MCF 10A (cell line): ENCODE measurements at regions not wholly inside any gene's neighbourhood (a gene's known extent, or its start where the extent isn't known, plus 50 kb on each side); places are given as distances from the start of the nearest gene placed in this dataset.

Experiments
- BruUV-seq: library from RNA; stranded (reverse); fragments of 400-500 nt; replicated peaks from 2 replicates; lab custom pipeline; 2021; lab: Mats Ljungman, UMichigan
- CTCF ChIA-PET: fragments of 300-600 bp; sonication (Branson Sonifier 250); formaldehyde crosslinking; extraction: SDS; loops from one replicate; lab custom pipeline; 2021; ENCODE audit warnings: antibody characterized with exemption, inconsistent platforms; lab: Yijun Ruan, JAX
- POLR2A ChIA-PET: fragments of 300-600, 350-650 bp; sonication (Branson Sonifier 250); formaldehyde crosslinking; extraction: SDS; loops from one replicate; lab custom pipeline; 2020; ENCODE audit warnings: antibody characterized with exemption, inconsistent platforms; lab: Yijun Ruan, JAX
- DNase-seq: peaks from one replicate; pipeline ENCODE4 v3.0.0-alpha.2; 2018; ENCODE audit not compliant: unreplicated experiment
- H3K27ac Mint-ChIP-seq: one replicate; pipeline ENCODE4 v1.8.0; 2022; ENCODE audit warnings: mild to moderate bottlenecking, low read depth, mixed read lengths; ENCODE audit not compliant: unreplicated experiment
- H3K27me3 Mint-ChIP-seq: one replicate; pipeline ENCODE4 v1.8.0; 2022; ENCODE audit warnings: mixed read lengths; ENCODE audit not compliant: insufficient read depth, unreplicated experiment
- H3K36me3 Mint-ChIP-seq: one replicate; pipeline ENCODE4 v1.8.0; 2022; ENCODE audit warnings: mild to moderate bottlenecking, moderate library complexity, mixed read lengths; ENCODE audit not compliant: insufficient read depth, unreplicated experiment
- H3K4me1 Mint-ChIP-seq: one replicate; pipeline ENCODE4 v1.8.0; 2022; ENCODE audit warnings: mixed read lengths; ENCODE audit not compliant: insufficient read depth, unreplicated experiment
- H3K4me3 Mint-ChIP-seq: one replicate; pipeline ENCODE4 v1.8.0; 2022; ENCODE audit warnings: mild to moderate bottlenecking, moderate library complexity, mixed read lengths; ENCODE audit not compliant: unreplicated experiment
- H3K9me3 Mint-ChIP-seq: one replicate; pipeline ENCODE4 v1.8.0; 2022; ENCODE audit warnings: mixed read lengths; ENCODE audit not compliant: unreplicated experiment
- CTCF ChIP-seq: fragments of 200-600 bp; IDR thresholded peaks from one replicate; pipeline ENCODE4 v1.8.0; 2022; ENCODE audit warnings: antibody characterized with exemption, mild to moderate bottlenecking; ENCODE audit not compliant: unreplicated experiment
- intact Hi-C: fragments of 100-400 bp; cut with micrococcal nuclease; formaldehyde crosslinking; loops from 2 replicates; pipeline ENCODE4 v1.14.1; 2022

DNA sequence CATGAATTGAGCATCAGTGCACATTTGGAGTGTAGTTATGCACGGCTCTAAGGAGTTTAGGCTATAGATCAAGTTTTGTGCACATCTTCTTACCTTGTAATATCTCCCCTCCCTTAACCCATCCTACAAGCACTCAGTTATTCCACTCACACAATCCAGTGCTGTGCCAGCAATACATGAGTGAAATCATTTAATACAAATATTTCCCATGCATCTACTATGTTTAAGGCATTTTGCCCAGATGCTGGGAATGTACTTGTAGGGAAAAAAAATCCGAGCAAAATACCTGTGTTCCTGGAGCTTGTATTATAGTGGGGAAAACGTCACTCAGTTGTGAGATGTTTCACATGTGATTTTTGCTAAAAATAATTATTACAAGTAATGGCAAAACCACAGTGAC lies 191.6 kb upstream of the LDB2 start:
- Mint-ChIP-seq H3K4me3 (no peak overlapping the region), H3K4me1 (no peaks in the 10 kb centered on the region), H3K9me3 (no peaks in the 10 kb centered on the region), H3K27me3 (peaks cover 3% of the 10 kb centered on the region), H3K36me3 (no peaks in the 10 kb centered on the region), H3K27ac (no peak overlapping the region)
- intact Hi-C loops, result no loop called here
- no peak for TF ChIP-seq CTCF
- CTCF ChIA-PET, result no interaction called here
- BruUV-seq, result no TSS peak
- POLR2A ChIA-PET, result no interaction called here
- DNase-seq, result no peak

DNA sequence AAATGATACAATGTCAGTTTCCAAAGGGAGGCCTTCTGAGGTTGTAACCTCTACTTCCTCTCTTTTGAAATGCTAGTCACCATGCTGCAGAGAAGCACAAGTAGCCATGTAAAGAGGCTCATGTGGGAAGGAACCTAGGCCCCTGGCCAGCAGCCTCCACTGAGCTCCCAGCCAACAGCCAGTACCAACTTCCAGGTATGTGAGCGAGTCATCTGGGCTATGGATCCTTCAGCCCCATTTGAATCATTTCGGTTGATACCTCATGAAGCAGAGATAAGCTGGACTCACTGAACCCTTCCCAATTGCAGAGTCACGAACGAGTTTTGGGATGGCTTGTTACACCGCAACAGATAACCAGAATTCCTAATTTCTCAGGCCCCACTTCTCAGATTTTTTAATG lies 187.0 kb upstream of the LDB2 start:
- no peak overlapping the region for H3K4me3 Mint-ChIP-seq
- no TSS peak for BruUV-seq
- no peaks in the 10 kb centered on the region for H3K36me3 Mint-ChIP-seq

GRCh38 chr4:17082186-17082585 lies 183.7 kb upstream of the LDB2 start:
- H3K27ac Mint-ChIP-seq, result no peak overlapping the region
- H3K4me3 Mint-ChIP-seq, result no peak overlapping the region
- no peaks in the 10 kb centered on the region for H3K36me3 Mint-ChIP-seq
- no peak for TF ChIP-seq CTCF
- no TSS peak for BruUV-seq
- no peak for DNase-seq
- ChIA-PET CTCF (interaction anchor here (0.6 to 0.7 kb wide), 2 partner anchors 99 to 813 kb away, joined by 3 to 4 read pairs; no protein-coding TSS in a partner anchor), POLR2A (interaction anchor here (1.4 to 1.7 kb wide), 2 partner anchors 10 to 16 kb away, joined by 3 to 5 read pairs; no protein-coding TSS in a partner anchor)
- no peaks in the 10 kb centered on the region for H3K27me3 Mint-ChIP-seq
- no peaks in the 10 kb centered on the region for H3K4me1 Mint-ChIP-seq
- H3K9me3 Mint-ChIP-seq, result no peaks in the 10 kb centered on the region
- intact Hi-C loops, result no loop called here

More for the DNA sequence above, 187.0 kb upstream of the LDB2 start:
- DNase-seq, result no peak
- CTCF ChIA-PET, result no interaction called here
- H3K27ac Mint-ChIP-seq, result no peak overlapping the region
- H3K27me3 Mint-ChIP-seq, result no peaks in the 10 kb centered on the region
- TF ChIP-seq CTCF, result no peak
- H3K4me1 Mint-ChIP-seq, result no peaks in the 10 kb centered on the region
- intact Hi-C loops, result no loop called here
- H3K9me3 Mint-ChIP-seq, result no peaks in the 10 kb centered on the region
- POLR2A ChIA-PET, result no interaction called here

GRCh38 chr4:17081179-17081578 lies 182.7 kb upstream of the LDB2 start:
- CTCF ChIA-PET, result no interaction called here
- no peak for DNase-seq
- no peak for TF ChIP-seq CTCF
- Mint-ChIP-seq H3K27ac (no peak overlapping the region), H3K4me3 (no peak overlapping the region), H3K36me3 (no peaks in the 10 kb centered on the region), H3K9me3 (no peaks in the 10 kb centered on the region), H3K4me1 (no peaks in the 10 kb centered on the region), H3K27me3 (no peaks in the 10 kb centered on the region)
- intact Hi-C loops, result no loop called here
- POLR2A ChIA-PET, result interaction anchor here (1.7 kb wide), 1 partner anchor 9 kb away, joined by 3 read pairs; no protein-coding TSS in a partner anchor
- BruUV-seq, result no TSS peak
